ENCODE measurements at regions not wholly inside any gene's neighbourhood (a gene's known extent, or its start where the extent isn't known, plus 50 kb on each side); places are given as distances from the start of the nearest gene placed in this dataset.

- DNase-seq (ENCODE audit: low read depth, low spot score), result no peak
- no peaks in the 10 kb centered on the region for H3K36me3 ChIP-seq (ENCODE audit: control insufficient read depth, insufficient read depth, low read length)
- no peak overlapping the region for H3K27ac ChIP-seq (ENCODE audit: low read length)
- no CpG with 5 or more reads among the region's 3 CpGs for WGBS (ENCODE audit: insufficient coverage, insufficient read length)
- no peaks in the 10 kb centered on the region for H3K4me1 ChIP-seq (ENCODE audit: control insufficient read depth, insufficient read depth, low read length)
- H3K9me3 ChIP-seq (ENCODE audit: control insufficient read depth, insufficient read depth, low read length), result no peaks in the 10 kb centered on the region
- H3K4me3 ChIP-seq (ENCODE audit: low read length), result no peak overlapping the region
- no peaks in the 10 kb centered on the region for H3K27me3 ChIP-seq (ENCODE audit: control insufficient read depth, insufficient read depth, low read length)
Measured at GRCh38 chr9:111110805-111111204, 72.5 kb upstream of the LPAR1 start.

DNA sequence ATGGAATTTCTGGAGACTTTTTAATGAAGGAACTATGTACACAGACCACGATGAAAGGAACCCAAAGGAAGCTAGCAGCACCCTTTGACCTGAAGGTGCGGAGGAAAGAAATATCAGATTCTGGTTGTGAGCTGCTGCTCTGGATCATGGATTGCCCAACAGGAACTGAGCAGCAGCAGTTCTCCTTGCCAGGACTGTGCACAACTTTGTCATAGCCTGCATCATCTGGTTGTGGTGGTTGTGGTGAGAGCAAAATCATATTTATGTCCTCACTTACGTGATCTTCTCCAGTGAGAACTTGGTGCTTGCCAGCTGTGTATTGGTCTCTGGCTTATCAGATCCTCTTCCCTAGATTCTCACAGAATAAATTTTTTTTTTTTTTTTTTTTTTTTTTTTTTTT is 70.7 kb upstream of the LPAR1 start:
- Histone ChIP-seq H3K36me3 (ENCODE audit: control insufficient read depth, insufficient read depth, low read length) (no peaks in the 10 kb centered on the region), H3K27ac (ENCODE audit: low read length) (no peak overlapping the region), H3K9me3 (ENCODE audit: control insufficient read depth, insufficient read depth, low read length) (no peaks in the 10 kb centered on the region), H3K4me1 (ENCODE audit: control insufficient read depth, insufficient read depth, low read length) (no peaks in the 10 kb centered on the region), H3K27me3 (ENCODE audit: control insufficient read depth, insufficient read depth, low read length) (no peaks in the 10 kb centered on the region), H3K4me3 (ENCODE audit: low read length) (no peak overlapping the region)
- WGBS (ENCODE audit: insufficient coverage, insufficient read length), result no CpG with 5 or more reads among the region's 3 CpGs
- no peak for DNase-seq (ENCODE audit: low read depth, low spot score)

- no peak for DNase-seq (ENCODE audit: low read depth, low spot score)
- no peaks in the 10 kb centered on the region for H3K4me1 ChIP-seq (ENCODE audit: control insufficient read depth, insufficient read depth, low read length)
- no peaks in the 10 kb centered on the region for H3K9me3 ChIP-seq (ENCODE audit: control insufficient read depth, insufficient read depth, low read length)
- no peak overlapping the region for H3K27ac ChIP-seq (ENCODE audit: low read length)
- H3K36me3 ChIP-seq (ENCODE audit: control insufficient read depth, insufficient read depth, low read length), result no peaks in the 10 kb centered on the region
- no peak overlapping the region for H3K4me3 ChIP-seq (ENCODE audit: low read length)
- H3K27me3 ChIP-seq (ENCODE audit: control insufficient read depth, insufficient read depth, low read length), result no peaks in the 10 kb centered on the region
- WGBS (ENCODE audit: insufficient coverage, insufficient read length), result no CpG with 5 or more reads among the region's 9 CpGs
Measured at GRCh38 chr9:111107141-111107540, 68.9 kb upstream of the LPAR1 start.

DNA sequence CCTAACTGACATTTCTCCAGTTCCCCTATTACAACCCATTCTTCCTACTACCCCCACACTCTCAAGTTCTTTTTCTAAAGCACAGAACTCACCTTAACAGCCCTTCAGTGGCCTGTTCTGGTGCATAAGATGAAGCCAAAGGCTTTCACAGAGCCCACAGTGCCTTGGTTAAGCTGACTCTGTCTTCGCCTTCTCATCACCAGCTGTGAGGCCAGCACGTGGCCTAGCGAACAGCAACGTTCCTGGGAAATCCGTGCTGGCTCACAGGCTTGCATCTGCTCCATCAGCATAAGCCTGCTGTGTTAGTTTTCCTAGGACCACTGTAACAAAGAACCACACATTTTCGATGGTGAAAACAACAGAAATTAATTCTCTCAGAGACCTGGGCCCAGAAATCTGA is 67.9 kb upstream of the LPAR1 start:
- Histone ChIP-seq H3K9me3 (ENCODE audit: control insufficient read depth, insufficient read depth, low read length) (no peaks in the 10 kb centered on the region), H3K27ac (ENCODE audit: low read length) (no peak overlapping the region), H3K4me3 (ENCODE audit: low read length) (no peak overlapping the region), H3K4me1 (ENCODE audit: control insufficient read depth, insufficient read depth, low read length) (no peaks in the 10 kb centered on the region), H3K36me3 (ENCODE audit: control insufficient read depth, insufficient read depth, low read length) (no peaks in the 10 kb centered on the region), H3K27me3 (ENCODE audit: control insufficient read depth, insufficient read depth, low read length) (no peaks in the 10 kb centered on the region)
- no CpG with 5 or more reads among the region's 6 CpGs for WGBS (ENCODE audit: insufficient coverage, insufficient read length)
- no peak for DNase-seq (ENCODE audit: low read depth, low spot score)

DNA sequence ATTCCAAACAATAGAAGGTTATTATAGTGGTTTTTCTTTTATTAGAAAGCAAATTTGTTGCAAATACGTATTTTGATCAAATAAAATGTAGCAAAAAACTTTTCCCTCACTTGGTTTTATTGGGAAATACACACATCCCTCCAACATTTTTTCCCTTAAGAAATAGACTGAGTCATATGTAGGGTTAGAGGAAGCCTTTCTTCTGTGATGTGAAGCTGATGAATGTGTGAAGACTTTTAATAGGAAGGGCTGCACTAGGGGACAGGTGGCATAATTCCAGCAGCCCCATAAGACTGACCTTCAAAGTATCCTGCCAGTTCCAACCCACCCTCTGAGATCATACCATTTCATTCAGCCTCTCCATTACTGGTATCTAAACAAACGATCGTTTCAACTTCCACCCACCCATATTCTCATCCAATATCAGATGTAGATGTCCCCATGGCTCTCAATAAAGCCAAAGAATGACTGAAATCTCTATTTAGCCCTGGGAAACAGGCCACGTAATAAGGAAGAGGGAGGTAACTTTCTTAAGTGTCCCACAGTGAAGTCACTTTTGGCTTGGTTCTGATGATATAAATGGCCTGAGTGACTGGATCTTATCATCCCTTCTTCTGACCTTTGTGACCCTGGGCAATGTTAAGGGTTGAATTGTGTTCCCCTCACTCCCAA is 64.7 kb upstream of the LPAR1 start:
- no peaks in the 10 kb centered on the region for H3K27me3 ChIP-seq (ENCODE audit: control insufficient read depth, insufficient read depth, low read length)
- H3K4me3 ChIP-seq (ENCODE audit: low read length), result no peak overlapping the region
- WGBS (ENCODE audit: insufficient coverage, insufficient read length), result 100% methylated on average over 2 of the region's 4 CpGs
- H3K4me1 ChIP-seq (ENCODE audit: control insufficient read depth, insufficient read depth, low read length), result peaks cover 2% of the 10 kb centered on the region; the same call in 1 of the 2 replicates
- no peaks in the 10 kb centered on the region for H3K9me3 ChIP-seq (ENCODE audit: control insufficient read depth, insufficient read depth, low read length)
- no peaks in the 10 kb centered on the region for H3K36me3 ChIP-seq (ENCODE audit: control insufficient read depth, insufficient read depth, low read length)
- no peak overlapping the region for H3K27ac ChIP-seq (ENCODE audit: low read length)
- DNase-seq (ENCODE audit: low read depth, low spot score), result no peak

GRCh38 chr9:111099199-111100008 is 61.1 kb upstream of the LPAR1 start:
- WGBS (ENCODE audit: insufficient coverage, insufficient read length), result no CpG with 5 or more reads among the region's 9 CpGs
- no peak overlapping the region for H3K4me3 ChIP-seq (ENCODE audit: low read length)
- H3K27ac ChIP-seq (ENCODE audit: low read length), result no peak overlapping the region
- no peaks in the 10 kb centered on the region for H3K9me3 ChIP-seq (ENCODE audit: control insufficient read depth, insufficient read depth, low read length)
- no peaks in the 10 kb centered on the region for H3K27me3 ChIP-seq (ENCODE audit: control insufficient read depth, insufficient read depth, low read length)
- no peaks in the 10 kb centered on the region for H3K36me3 ChIP-seq (ENCODE audit: control insufficient read depth, insufficient read depth, low read length)
- peaks cover 7% of the 10 kb centered on the region; the same call in 1 of the 2 replicates for H3K4me1 ChIP-seq (ENCODE audit: control insufficient read depth, insufficient read depth, low read length)
- no peak for DNase-seq (ENCODE audit: low read depth, low spot score)

DNA sequence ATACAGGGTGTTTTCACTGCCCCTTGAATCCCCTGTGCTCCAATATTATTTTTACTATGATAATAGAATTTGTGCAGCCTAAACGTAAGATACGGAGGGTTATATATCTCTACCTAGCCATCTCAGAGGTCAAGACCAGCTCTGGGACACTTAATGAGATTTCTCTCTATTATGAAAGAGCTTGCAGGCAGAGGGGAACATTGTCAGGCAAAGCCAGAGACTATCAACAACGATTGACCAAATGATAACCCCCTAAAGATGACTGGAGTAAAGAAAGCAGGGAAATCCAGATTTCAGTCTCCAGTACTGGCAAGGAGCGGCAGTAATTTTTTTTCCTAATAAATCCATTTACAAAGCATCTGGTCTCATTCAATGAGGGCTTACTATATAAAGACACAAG is 59.8 kb upstream of the LPAR1 start:
- Histone ChIP-seq H3K4me3 (ENCODE audit: low read length) (no peak overlapping the region), H3K27ac (ENCODE audit: low read length) (no peak overlapping the region), H3K27me3 (ENCODE audit: control insufficient read depth, insufficient read depth, low read length) (no peaks in the 10 kb centered on the region), H3K36me3 (ENCODE audit: control insufficient read depth, insufficient read depth, low read length) (no peaks in the 10 kb centered on the region), H3K9me3 (ENCODE audit: control insufficient read depth, insufficient read depth, low read length) (no peaks in the 10 kb centered on the region), H3K4me1 (ENCODE audit: control insufficient read depth, insufficient read depth, low read length) (peaks cover 7% of the 10 kb centered on the region; the same call in 1 of the 2 replicates)
- no peak for DNase-seq (ENCODE audit: low read depth, low spot score)
- WGBS (ENCODE audit: insufficient coverage, insufficient read length), result no CpG with 5 or more reads among the region's 4 CpGs

- Histone ChIP-seq H3K4me3 (ENCODE audit: low read length) (no peak overlapping the region), H3K36me3 (ENCODE audit: control insufficient read depth, insufficient read depth, low read length) (no peaks in the 10 kb centered on the region), H3K9me3 (ENCODE audit: control insufficient read depth, insufficient read depth, low read length) (no peaks in the 10 kb centered on the region), H3K4me1 (ENCODE audit: control insufficient read depth, insufficient read depth, low read length) (peaks cover 7% of the 10 kb centered on the region; the same call in 1 of the 2 replicates), H3K27ac (ENCODE audit: low read length) (no peak overlapping the region), H3K27me3 (ENCODE audit: control insufficient read depth, insufficient read depth, low read length) (no peaks in the 10 kb centered on the region)
- whole genome bisulfite sequencing (ENCODE audit: insufficient coverage, insufficient read length), result no CpG with 5 or more reads among the region's 3 CpGs
- DNase-seq (ENCODE audit: low read depth, low spot score), result peak; percentile 20
Measured at GRCh38 chr9:111096051-111096450, 57.8 kb upstream of the LPAR1 start.

- DNase-seq (ENCODE audit: low read depth, low spot score), result no peak
- WGBS (ENCODE audit: insufficient coverage, insufficient read length), result no CpG with 5 or more reads among the region's 4 CpGs
- H3K27me3 ChIP-seq (ENCODE audit: control insufficient read depth, insufficient read depth, low read length), result no peaks in the 10 kb centered on the region
- no peaks in the 10 kb centered on the region for H3K9me3 ChIP-seq (ENCODE audit: control insufficient read depth, insufficient read depth, low read length)
- peaks cover 7% of the 10 kb centered on the region; the same call in 1 of the 2 replicates for H3K4me1 ChIP-seq (ENCODE audit: control insufficient read depth, insufficient read depth, low read length)
- H3K4me3 ChIP-seq (ENCODE audit: low read length), result no peak overlapping the region
- no peak overlapping the region for H3K27ac ChIP-seq (ENCODE audit: low read length)
- H3K36me3 ChIP-seq (ENCODE audit: control insufficient read depth, insufficient read depth, low read length), result no peaks in the 10 kb centered on the region
Measured at GRCh38 chr9:111095441-111095840, 57.2 kb upstream of the LPAR1 start.

DNA sequence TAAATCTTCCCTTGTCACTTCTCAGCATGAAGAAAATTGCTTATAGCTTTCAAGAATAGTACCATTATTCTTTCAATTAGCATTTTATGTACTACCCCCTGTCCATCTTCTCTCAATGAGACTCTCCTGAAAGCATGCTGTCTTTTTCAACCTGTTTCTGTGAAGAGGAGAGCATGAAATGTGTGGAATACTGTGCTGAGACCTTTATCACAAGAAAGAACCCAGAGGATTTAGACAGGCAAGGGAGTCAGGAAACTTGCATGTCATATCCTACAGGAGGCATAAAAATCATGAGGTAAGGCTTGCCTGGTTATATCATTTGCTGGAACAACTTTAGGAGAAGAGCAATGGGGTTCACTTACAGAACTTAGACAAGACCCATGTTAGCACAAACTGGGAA is 56.7 kb upstream of the LPAR1 start:
- Histone ChIP-seq H3K27ac (ENCODE audit: low read length) (no peak overlapping the region), H3K4me1 (ENCODE audit: control insufficient read depth, insufficient read depth, low read length) (peaks cover 7% of the 10 kb centered on the region; the same call in 1 of the 2 replicates), H3K4me3 (ENCODE audit: low read length) (no peak overlapping the region), H3K27me3 (ENCODE audit: control insufficient read depth, insufficient read depth, low read length) (no peaks in the 10 kb centered on the region), H3K9me3 (ENCODE audit: control insufficient read depth, insufficient read depth, low read length) (no peaks in the 10 kb centered on the region), H3K36me3 (ENCODE audit: control insufficient read depth, insufficient read depth, low read length) (no peaks in the 10 kb centered on the region)
- no peak for DNase-seq (ENCODE audit: low read depth, low spot score)
